ENCODE measurements at regions not wholly inside any gene's neighbourhood (a gene's known extent, or its start where the extent isn't known, plus 50 kb on each side); places are given as distances from the start of the nearest gene placed in this dataset.
"Not testable (repeated sequence)": the region's sequence is repeated elsewhere in the genome, so short reads cannot be mapped to it uniquely, and the experiment has no call there.

GRCh38 chr14:40841886-40842285 is 764.8 kb upstream of the LRFN5 start:
- no peak for DNase-seq
- intact Hi-C loops (cut with DNase I) = no loop called here

DNA sequence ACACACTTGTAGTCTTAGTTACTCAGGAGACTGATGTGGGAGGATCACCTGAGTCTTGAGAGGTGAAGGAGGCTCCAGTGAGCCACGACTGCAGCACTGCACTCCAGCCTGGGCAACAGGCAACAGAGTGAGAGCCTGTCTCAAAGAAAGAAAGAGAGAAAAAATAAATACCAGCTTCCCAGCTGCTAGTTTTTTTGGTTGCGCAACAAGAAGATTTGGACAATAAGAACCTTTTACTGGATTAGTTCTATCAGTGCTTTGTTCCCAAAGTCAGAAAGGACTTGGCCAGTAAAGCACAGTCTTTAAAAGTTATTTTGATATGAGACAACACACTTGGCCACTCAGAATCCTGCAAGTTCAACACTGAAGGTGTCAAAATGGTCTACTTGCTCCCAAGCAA is 768.1 kb upstream of the LRFN5 start:
- intact Hi-C loops (cut with DNase I) = no loop called here
- DNase-seq = no peak

- DNase-seq = no peak
- intact Hi-C loops (cut with DNase I) = no loop called here
Measured at GRCh38 chr14:40806471-40806870, 800.2 kb upstream of the LRFN5 start.

DNA sequence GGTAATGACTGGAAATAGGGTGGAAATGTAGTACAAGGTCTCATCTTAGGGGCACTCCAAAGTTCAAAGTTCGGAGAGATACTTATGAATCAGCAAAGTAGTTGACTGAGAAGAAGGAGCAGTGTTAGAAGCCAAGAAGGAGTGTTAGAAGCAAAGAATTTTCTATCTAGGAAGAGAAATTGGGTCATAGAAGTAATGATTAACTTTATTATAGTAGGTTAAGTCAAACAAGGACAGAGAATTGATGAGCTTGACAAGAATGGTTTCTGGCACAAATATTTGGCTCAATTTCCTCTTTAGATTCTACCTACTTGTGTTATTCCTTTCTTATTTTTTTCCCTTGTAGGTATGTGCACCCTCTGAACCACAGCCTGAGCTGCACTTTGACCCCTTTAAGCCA is 810.5 kb upstream of the LRFN5 start:
- intact Hi-C loops (cut with DNase I) = no loop called here

DNA sequence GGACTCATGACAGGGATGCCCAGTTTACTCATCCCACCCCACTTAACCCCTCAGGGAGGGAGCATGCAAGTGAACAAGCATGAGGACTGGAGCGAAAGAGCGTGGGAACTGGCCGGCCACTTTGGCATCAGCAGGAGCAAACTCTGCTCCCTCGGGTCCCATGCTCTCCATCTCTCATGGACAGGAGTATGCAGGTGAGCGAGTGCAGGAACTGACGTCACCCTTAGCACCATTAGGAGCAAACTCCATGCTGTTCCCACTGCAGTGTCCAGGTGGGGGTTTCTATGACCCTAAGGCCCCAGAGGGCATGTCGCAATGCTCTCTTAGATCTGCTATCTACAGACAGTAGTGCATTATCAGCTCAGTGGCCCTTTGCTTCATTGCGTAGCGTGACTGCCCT is 821.8 kb upstream of the LRFN5 start:
- intact Hi-C loops (cut with DNase I) = no loop called here
- DNase-seq = no peak

More for the DNA sequence above, 810.5 kb upstream of the LRFN5 start:
- no peak for DNase-seq

GRCh38 chr14:40762685-40763084 is 844.0 kb upstream of the LRFN5 start:
- no peak for DNase-seq
- intact Hi-C loops (cut with DNase I) = no loop called here

- no peak for DNase-seq
- intact Hi-C loops (cut with DNase I) = no loop called here
Measured at GRCh38 chr14:40762177-40762576, 844.5 kb upstream of the LRFN5 start.

GRCh38 chr14:40760704-40761103 is 846.0 kb upstream of the LRFN5 start:
- no peak for DNase-seq
- intact Hi-C loops (cut with DNase I) = no loop called here

GRCh38 chr14:40758076-40758475 is 848.6 kb upstream of the LRFN5 start:
- no peak for DNase-seq
- intact Hi-C loops (cut with DNase I) = no loop called here

DNA sequence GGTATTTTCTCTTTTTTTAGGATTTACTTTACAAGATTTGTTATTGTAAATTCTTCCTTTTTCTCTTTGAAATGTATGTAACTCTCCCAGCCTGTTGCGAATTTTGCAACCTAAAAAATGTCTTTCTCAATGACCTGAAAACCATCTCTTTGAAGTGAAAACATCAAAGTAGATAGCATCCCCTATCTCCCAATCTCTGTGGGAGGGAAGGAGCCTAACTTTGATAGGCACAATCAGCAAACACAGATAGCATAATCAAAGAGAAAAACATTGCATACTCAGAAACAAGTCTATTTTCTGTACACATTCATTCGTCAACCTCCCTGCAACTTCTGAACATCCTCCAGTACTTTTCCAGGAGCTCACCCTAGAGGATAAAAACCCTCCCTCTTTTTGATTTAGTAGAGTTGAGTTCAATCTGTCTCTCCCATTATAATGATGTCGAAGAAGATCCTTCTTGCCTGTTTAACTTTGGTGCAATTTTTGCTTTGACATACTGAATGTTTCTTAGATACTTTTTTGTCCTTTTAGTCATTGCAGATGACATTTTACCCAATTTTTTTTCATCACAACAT is 849.2 kb upstream of the LRFN5 start:
- no peak for DNase-seq
- intact Hi-C loops (cut with DNase I) = no loop called here

- DNase-seq = no peak
- intact Hi-C loops (cut with DNase I) = no loop called here
Measured at GRCh38 chr14:40733206-40733605, 873.5 kb upstream of the LRFN5 start.

DNA sequence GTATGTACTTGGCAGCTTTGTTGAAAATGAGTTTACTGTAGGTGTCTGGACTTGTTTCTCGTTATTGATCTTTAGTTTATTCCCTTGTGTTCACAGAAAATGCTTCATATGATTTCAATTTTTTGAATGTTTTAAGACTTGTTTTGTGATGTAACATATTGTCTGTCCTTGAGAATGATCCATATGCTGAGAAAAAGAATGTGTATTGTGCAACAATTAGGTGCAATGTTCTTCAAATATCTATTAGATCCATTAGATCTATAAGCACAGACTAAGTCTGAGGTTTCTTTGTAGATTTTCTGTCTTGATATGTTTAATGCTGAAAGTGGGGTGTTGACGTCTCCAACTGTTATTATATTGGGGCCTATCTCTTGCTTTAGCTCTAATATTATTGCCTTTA is 879.6 kb upstream of the LRFN5 start:
- no peak for DNase-seq
- intact Hi-C loops (cut with DNase I) = no loop called here

DNA sequence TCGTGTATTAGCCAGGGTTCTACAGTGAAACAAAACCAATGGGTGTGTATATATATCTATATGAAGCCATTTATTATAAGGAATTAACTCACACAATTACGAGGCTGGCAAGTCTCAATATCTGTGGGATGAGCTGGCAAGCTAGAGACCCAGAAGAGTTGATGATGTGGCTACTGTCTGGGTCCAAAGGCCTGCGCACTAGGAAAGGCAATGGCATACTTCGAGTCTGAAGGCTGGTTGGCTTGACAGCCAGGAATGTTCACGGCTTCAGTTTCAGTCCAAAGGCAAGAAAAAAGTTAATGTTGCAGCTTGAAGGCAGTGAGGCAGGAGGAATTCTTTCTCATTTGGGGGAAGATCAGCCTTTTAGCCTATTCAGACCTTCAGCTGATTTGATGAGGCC is 893.3 kb upstream of the LRFN5 start:
- intact Hi-C loops (cut with DNase I) = no loop called here
- DNase-seq = no peak

GRCh38 chr14:40697231-40697630 is 909.4 kb upstream of the LRFN5 start:
- intact Hi-C loops (cut with DNase I) = no loop called here
- no peak for DNase-seq

- DNase-seq = no peak
- intact Hi-C loops (cut with DNase I) = no loop called here
Measured at GRCh38 chr14:40694023-40694422, 912.7 kb upstream of the LRFN5 start.

GRCh38 chr14:40691066-40691465 is 915.6 kb upstream of the LRFN5 start:
- intact Hi-C loops (cut with DNase I) = no loop called here
- no peak for DNase-seq

- no peak for DNase-seq
- intact Hi-C loops (cut with DNase I) = no loop called here
Measured at GRCh38 chr14:40685764-40686163, 920.9 kb upstream of the LRFN5 start.

DNA sequence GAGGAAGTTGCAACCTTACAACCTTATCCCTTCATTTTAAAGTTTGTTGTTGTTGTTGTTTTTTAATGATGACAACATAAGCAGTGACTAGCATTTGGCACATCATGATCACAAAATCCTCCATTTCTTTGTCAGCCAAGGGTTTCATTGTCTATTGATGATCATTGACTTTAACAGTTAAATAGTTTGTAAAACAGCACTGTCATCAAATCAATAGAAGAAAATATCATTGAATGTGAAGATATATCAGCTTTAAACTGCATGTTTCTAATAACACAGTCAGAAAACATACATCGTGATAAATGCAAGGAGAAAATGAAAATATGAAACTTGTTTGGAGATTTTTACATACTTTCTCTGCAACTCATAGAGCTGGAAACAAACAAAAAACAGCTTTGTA is 922.3 kb upstream of the LRFN5 start:
- no peak for DNase-seq
- intact Hi-C loops (cut with DNase I) = no loop called here

DNA sequence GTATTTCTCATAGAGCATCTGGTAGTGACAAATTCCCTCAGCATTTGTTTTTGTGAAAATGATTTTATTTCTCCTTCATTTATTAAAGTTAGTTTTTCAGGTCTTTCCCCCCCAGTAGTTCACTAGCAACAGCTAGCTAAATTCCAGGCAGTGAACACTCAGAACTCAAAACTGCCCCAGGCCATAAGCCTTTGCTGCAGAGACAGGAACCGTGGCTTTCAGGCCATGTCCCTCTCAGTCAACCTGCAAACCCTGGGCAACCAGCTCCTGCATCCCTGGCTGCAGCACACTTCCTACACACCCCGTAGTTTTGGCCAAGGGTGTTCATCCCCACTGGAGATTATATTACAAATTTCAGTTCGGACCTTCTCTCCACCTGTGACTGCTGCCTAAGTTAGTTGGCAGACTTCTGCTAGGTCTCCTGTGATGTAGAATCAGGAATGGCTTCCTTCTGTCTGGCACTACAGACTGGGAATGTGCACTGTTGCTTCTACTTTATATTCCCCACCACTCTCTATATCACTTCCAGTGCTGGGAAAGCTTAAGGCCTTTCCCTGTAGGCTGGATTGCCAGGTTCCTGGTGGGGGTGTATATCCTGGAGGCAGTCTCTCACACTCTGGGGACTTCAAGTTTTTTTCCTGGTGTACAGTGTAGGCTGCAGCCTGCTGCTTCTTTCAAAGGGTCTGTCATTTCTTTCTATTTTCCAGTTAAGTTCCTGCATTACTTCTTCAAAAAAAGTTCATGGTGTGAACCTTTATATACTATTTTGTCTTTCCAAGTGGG is 924.4 kb upstream of the LRFN5 start:
- intact Hi-C loops (cut with DNase I) = no loop called here
- no peak for DNase-seq

DNA sequence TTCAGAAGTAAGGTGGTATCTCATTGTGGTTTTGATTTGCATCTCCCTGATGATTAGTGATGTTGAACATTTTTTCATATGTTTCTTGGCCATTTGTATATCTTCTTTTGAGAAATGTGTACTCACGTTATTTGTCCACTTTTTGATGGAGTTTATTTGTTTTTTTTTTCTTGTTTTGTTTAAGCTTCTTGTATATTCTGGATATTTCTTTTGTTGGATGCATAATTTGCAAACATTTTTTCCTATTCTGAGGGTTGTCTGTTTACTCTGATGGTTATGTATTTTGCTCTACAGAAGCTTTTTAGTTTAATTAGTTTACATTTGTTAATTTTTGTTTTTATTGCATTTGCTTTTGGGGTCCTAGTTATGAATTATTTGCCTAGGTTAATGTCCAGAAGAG is 927.4 kb upstream of the LRFN5 start:
- no peak for DNase-seq
- intact Hi-C loops (cut with DNase I) = no loop called here

- DNase-seq; intact Hi-C loops (cut with DNase I): not testable (repeated sequence)
Measured at GRCh38 chr14:40677206-40677605, 929.5 kb upstream of the LRFN5 start.
